Lower leg skin (tissue), 3 donors: ENCODE measurements at regions not wholly inside any gene's neighbourhood (a gene's known extent, or its start where the extent isn't known, plus 50 kb on each side); places are given as distances from the start of the nearest gene placed in this dataset.

ENCODE experiments used
- POLR2A ChIP-seq, 2 donors: fragments of 450-650 bp; IDR thresholded peaks; one replicate each; pipeline ENCODE4 v1.6.1; 2016 to 2017; ENCODE audit warnings: antibody characterized with exemption in 2 of 2, mild to moderate bottlenecking in 1 of 2, moderate library complexity in 1 of 2
- TF ChIP-seq, protein P1 (sequence below), 3 donors: fragments of 450-650 bp; IDR thresholded peaks; one replicate each; pipeline ENCODE4 v1.5.1; 2016; ENCODE audit warnings: antibody characterized with exemption in 3 of 3, mild to moderate bottlenecking in 3 of 3, moderate library complexity in 2 of 3

DNA sequence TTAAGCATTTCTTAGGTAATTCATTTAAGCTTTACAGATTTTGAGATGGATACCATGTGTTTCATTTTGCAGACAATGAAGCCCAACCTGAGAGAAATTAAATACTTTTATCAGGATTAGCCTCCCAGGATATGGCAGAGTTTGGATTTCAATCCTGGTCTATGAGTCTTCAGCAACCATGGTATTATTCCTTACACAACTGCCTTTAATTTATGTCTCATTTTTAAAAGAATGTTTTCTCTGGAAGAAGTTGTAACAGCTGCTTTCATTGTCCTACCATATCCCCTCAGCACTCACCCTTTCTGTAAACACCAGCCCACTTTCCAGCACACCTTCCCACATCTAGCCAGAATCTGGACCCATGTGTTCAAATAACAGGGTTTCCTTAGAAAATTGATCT is 863.7 kb upstream of the VRK2 start:
- no peak for TF ChIP-seq POLR2A (IDR thresholded peaks at IDR 0.05)
- TF ChIP-seq, protein P1, sequence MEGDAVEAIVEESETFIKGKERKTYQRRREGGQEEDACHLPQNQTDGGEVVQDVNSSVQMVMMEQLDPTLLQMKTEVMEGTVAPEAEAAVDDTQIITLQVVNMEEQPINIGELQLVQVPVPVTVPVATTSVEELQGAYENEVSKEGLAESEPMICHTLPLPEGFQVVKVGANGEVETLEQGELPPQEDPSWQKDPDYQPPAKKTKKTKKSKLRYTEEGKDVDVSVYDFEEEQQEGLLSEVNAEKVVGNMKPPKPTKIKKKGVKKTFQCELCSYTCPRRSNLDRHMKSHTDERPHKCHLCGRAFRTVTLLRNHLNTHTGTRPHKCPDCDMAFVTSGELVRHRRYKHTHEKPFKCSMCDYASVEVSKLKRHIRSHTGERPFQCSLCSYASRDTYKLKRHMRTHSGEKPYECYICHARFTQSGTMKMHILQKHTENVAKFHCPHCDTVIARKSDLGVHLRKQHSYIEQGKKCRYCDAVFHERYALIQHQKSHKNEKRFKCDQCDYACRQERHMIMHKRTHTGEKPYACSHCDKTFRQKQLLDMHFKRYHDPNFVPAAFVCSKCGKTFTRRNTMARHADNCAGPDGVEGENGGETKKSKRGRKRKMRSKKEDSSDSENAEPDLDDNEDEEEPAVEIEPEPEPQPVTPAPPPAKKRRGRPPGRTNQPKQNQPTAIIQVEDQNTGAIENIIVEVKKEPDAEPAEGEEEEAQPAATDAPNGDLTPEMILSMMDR (IDR thresholded peaks at IDR 0.05): no peak
